Small intestine (tissue), 7 donors: ENCODE measurements at regions not wholly inside any gene's neighbourhood (a gene's known extent, or its start where the extent isn't known, plus 50 kb on each side); places are given as distances from the start of the nearest gene placed in this dataset.

Source experiments
- DNase-seq, 2 donors: peaks; one replicate each; pipeline versions ENCODE4 v3.0.0 to v3.0.0-alpha.2; 2013
- FAIRE-seq: peaks from 2 replicates; lab custom pipeline; 2012; peaks lifted over from hg19 to GRCh38; lab: Jason Lieb, UNC
- H3K27ac ChIP-seq, 3 donors: one replicate each; pipeline ENCODE4 v1.5.1; 2013; ENCODE audit warnings: low read length in 2 of 3, mild to moderate bottlenecking in 2 of 3, control low read depth in 1 of 3, inconsistent platforms in 1 of 3, low read depth in 1 of 3, moderate library complexity in 1 of 3
- H3K27me3 ChIP-seq, 3 donors: one replicate each; pipeline ENCODE4 v1.6.1; 2013; ENCODE audit warnings: low read length in 3 of 3, inconsistent platforms in 1 of 3; ENCODE audit not compliant: control insufficient read depth in 3 of 3, insufficient read depth in 3 of 3
- H3K36me3 ChIP-seq, 3 donors: one replicate each; pipeline ENCODE4 v1.6.1; 2013; ENCODE audit warnings: low read length in 3 of 3, inconsistent platforms in 1 of 3, low read depth in 1 of 3, mild to moderate bottlenecking in 1 of 3, moderate library complexity in 1 of 3; ENCODE audit not compliant: control insufficient read depth in 3 of 3, insufficient read depth in 2 of 3
- H3K4me1 ChIP-seq, 3 donors: one replicate each; pipeline ENCODE4 v1.6.1; 2013; ENCODE audit warnings: low read length in 2 of 3, inconsistent platforms in 1 of 3, low read depth in 1 of 3, mild to moderate bottlenecking in 1 of 3, moderate library complexity in 1 of 3; ENCODE audit not compliant: control insufficient read depth in 3 of 3, insufficient read depth in 2 of 3
- H3K4me3 ChIP-seq, 3 donors: one replicate each; pipeline ENCODE4 v1.5.1; 2013; ENCODE audit warnings: low read length in 3 of 3, control low read depth in 1 of 3, inconsistent platforms in 1 of 3, low read depth in 1 of 3, mild to moderate bottlenecking in 1 of 3, moderate library complexity in 1 of 3
- H3K9me3 ChIP-seq, 2 donors: one replicate each; pipeline ENCODE4 v1.6.1; 2013; ENCODE audit warnings: low read depth in 1 of 2, low read length in 1 of 2; ENCODE audit not compliant: control insufficient read depth in 2 of 2, insufficient read depth in 1 of 2
- WGBS, 3 donors: extraction: QIAGEN DNeasy Blood & Tissue Kit; methylation state at CpG; one replicate each; pipeline ENCODE4 v1.1.7; 2013; 5-methylcytosine and 5-hydroxymethylcytosine counted together
- donor health status: healthy with polysubstance abuse.
- donor health status: control.
- donor health status: control.
- donor health status: Bipolar disorder and iron deficiency.
- donor health status: healthy.

DNA sequence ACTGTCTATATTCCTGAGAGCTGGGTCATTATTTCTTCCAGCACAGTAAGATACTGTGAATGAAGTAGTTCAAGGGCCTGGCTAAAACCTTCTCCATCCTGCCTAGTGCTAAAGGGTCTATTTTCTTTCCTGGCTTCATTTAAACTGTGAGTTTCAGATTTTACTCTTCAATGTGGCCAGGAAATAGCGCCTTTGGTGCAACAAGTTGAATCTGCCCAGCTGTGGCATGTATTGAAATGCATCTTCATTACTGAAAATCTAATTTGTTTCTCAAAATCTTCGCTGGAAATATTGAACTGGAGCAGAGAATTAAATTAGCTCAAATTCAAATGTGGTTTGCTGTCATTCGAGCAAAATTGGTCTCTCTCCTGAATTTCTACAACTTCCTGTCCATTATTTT lies 114.6 kb upstream of the KCNG1 start:
- DNase-seq, result no peak
- no peak for FAIRE-seq
- H3K36me3 ChIP-seq, result no peaks in the 10 kb centered on the region
- peaks cover 0 to 53% (median 4%) of the 10 kb centered on the region in 3 donors for H3K4me1 ChIP-seq
- H3K4me3 ChIP-seq, result no peak overlapping the region
- peak overlapping the region in 1 of 3 donors; percentile 92 for H3K27ac ChIP-seq
- H3K9me3 ChIP-seq, result no peaks in the 10 kb centered on the region
- WGBS, 3 donors, result 80 to 88% (median 87%) methylated on average over 3 of the region's 3 CpGs
- H3K27me3 ChIP-seq, result no peaks in the 10 kb centered on the region

DNA sequence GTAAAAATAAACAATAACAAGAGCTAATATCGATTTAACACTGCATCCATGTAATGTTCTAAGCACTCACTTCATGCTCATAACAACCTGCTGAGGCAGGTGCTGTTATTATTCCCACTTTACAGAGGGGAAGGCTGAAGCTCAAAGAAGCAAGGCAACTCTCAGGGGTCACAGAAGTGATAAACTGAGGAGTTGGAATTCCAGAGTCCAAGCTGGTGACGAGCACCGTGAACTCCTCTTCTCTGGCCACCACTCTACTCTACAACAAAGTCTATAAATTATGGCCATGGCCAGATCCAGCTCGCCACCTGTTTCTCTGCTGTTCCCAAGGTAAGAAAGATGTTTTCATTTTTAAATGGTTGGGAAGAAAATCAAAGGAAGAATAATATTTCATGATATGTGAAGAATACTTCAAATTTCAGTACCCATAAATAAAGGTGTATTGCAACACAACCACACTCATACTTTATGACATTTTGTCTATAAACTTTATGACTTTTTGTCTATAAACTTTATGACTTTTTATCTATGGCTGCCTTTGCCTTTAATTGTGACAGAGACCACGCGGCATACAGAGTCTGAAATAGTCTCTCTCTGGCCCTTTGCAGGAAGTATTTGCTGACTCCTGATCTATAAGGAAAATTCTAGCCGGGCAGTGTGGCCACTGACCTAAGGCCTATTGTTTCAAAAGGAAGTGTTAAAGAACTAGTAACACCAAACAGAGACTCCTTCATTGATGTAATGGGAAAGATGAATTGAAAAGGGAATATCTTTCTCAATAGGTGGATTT lies 113.2 kb upstream of the KCNG1 start:
- Histone ChIP-seq H3K9me3 (no peaks in the 10 kb centered on the region), H3K4me3 (no peak overlapping the region), H3K4me1 (peaks cover 0 to 57% (median 4%) of the 10 kb centered on the region in 3 donors), H3K27me3 (no peaks in the 10 kb centered on the region), H3K27ac (peak overlapping the region; percentile 69 to 92 (median 70)), H3K36me3 (no peaks in the 10 kb centered on the region)
- WGBS, 3 donors, result 17 to 55% (median 35%) methylated on average over 7 of the region's 7 CpGs
- FAIRE-seq (peak; percentile 53), DNase-seq (peak; percentile 90 to 94)

DNA sequence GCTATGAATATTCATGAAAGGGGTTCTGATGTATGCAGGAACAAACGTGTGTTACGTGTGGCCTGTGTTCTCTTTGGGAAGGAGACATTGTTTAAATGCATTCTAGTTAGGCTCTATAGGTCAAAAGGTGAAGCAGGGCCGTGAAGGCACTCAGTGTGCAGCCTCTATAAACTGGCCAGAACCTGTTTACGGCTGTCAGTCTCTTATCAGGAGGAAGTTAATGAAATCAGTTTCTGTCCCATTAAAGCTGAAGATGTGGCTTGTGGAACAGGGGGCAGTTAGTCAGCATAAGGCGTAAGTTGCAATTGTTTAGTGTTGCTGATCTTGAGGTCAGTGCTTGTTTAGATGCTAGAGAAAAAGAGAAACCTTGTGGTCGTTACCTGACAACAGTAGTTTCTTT lies 111.5 kb upstream of the KCNG1 start:
- FAIRE-seq, result no peak
- Histone ChIP-seq H3K27me3 (no peaks in the 10 kb centered on the region), H3K9me3 (no peaks in the 10 kb centered on the region), H3K27ac (peak overlapping the region in 1 of 3 donors; percentile 92), H3K4me1 (peaks cover 0 to 58% (median 4%) of the 10 kb centered on the region in 3 donors), H3K4me3 (no peak overlapping the region), H3K36me3 (no peaks in the 10 kb centered on the region)
- WGBS, 3 donors, result 38 to 57% (median 52%) methylated on average over 6 of the region's 6 CpGs
- DNase-seq, result peak; percentile 48 to 65

DNA sequence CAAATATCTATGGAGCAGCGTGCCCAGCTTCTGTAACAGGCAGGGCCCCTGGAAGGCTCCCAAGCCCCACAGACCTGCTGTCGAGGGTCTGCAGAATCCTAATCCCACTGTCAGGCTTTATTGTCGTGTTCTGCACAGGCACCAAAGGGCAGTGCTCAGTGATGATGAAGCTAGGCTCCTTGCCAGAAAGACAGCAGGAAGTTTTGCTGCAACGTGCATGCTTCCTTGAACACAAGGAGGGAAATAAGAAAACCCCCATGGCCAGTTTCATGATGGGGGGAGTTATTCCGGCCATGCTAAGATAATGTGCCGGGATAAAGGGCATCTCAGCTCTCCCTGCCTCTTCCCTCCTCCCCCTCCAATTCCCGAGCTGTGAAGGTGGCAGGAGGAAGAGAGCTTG lies 109.4 kb upstream of the KCNG1 start:
- H3K9me3 ChIP-seq, result no peaks in the 10 kb centered on the region
- 6 to 17% (median 13%) methylated on average over 7 of the region's 7 CpGs for WGBS, 3 donors
- FAIRE-seq, result no peak
- H3K27me3 ChIP-seq, result no peaks in the 10 kb centered on the region
- H3K4me3 ChIP-seq, result no peak overlapping the region
- H3K27ac ChIP-seq, result peak overlapping the region in 2 of 3 donors; percentile 27 to 45
- DNase-seq, result peak; percentile 62 to 82
- no peaks in the 10 kb centered on the region for H3K36me3 ChIP-seq
- peaks cover 0 to 57% (median 1%) of the 10 kb centered on the region in 3 donors for H3K4me1 ChIP-seq

DNA sequence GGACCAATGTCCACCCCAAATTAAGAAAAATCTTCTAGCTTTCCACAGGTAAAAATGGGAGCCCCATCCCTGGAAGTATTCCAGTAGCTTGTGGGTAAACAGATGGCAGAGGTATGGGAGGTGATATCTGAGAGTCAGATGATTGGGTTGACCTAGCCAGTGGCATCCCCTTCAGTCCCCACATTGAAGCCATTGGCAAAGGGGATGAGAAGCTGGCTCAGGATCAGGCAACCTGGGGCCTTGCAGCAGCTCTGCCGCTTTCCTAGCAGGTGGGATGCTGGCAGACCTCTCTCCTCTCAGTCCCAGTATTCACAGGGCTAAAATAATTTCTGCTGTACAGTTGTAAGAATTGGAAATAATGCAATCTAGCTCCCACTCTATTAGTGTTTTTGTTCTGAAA lies 108.9 kb upstream of the KCNG1 start:
- FAIRE-seq (no peak), DNase-seq (no peak)
- H3K9me3 ChIP-seq, result no peaks in the 10 kb centered on the region
- H3K27ac ChIP-seq, result no peak overlapping the region
- no peaks in the 10 kb centered on the region for H3K27me3 ChIP-seq
- H3K36me3 ChIP-seq, result no peaks in the 10 kb centered on the region
- peaks cover 0 to 52% (median 1%) of the 10 kb centered on the region in 3 donors for H3K4me1 ChIP-seq
- H3K4me3 ChIP-seq, result no peak overlapping the region
- WGBS, 3 donors, result 94 to 100% (median 95%) methylated on average over 1 of the region's 1 CpG

DNA sequence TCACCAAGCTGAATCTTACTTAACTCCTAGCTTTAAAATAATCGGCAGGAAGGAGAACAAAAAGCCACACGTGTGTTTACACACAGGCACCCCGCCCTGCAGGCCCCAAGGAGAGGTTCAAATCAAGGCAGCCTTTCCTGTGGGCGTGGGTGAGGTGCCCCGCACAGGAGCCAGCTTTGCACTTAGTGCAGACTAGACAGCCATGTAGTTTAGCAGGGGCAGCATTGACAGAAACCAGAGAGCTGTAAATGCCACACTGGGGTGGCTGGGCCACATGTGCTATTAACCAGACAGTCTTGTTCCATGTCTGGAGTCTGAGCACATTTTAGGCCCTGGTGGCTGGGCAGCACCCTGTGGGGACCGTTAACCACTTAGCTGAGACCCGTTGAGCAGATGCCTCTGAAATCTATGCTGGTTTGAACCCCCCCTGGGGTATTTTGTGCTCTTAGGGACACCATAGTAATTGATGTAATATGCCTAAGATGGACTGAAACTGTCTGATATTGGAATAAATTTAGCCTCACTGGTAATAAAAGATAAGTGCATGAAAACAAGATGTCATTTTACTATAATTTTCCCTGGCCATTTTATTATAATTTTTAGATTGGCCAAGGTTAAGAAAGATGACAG lies 106.4 kb upstream of the KCNG1 start:
- Histone ChIP-seq H3K36me3 (no peaks in the 10 kb centered on the region), H3K9me3 (no peaks in the 10 kb centered on the region), H3K4me1 (peaks cover 0 to 47% (median 1%) of the 10 kb centered on the region in 3 donors), H3K27me3 (no peaks in the 10 kb centered on the region), H3K4me3 (no peak overlapping the region), H3K27ac (peak overlapping the region in 1 of 3 donors; percentile 12)
- DNase-seq, result peak; percentile 43 to 66
- no peak for FAIRE-seq
- WGBS, 3 donors, result 19 to 44% (median 19%) methylated on average over 7 of the region's 7 CpGs

DNA sequence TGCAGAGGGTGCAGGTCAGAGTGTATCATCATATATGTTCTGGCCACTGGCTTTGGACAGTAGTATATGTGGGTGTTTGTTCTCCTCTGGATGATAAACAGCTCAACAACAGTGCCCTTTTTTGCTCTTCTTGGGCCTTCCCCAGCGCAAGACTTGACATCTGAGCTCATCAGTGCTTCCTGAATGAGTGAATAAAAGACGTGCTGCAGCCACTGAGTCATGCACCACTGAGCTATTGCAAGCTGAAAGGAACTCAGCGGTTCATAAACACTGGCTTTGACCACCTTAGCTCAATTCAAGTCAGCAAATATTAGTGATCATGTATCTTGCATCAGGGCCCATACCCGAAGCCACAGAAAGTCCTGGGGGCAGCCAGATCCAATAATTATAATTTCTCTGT lies 105.3 kb upstream of the KCNG1 start:
- FAIRE-seq (no peak), DNase-seq (no peak)
- WGBS, 3 donors, result 64 to 74% (median 67%) methylated on average over 4 of the region's 4 CpGs
- peaks cover 0 to 42% (median 0%) of the 10 kb centered on the region in 3 donors for H3K4me1 ChIP-seq
- H3K4me3 ChIP-seq, result no peak overlapping the region
- no peaks in the 10 kb centered on the region for H3K27me3 ChIP-seq
- no peaks in the 10 kb centered on the region for H3K9me3 ChIP-seq
- no peaks in the 10 kb centered on the region for H3K36me3 ChIP-seq
- H3K27ac ChIP-seq, result no peak overlapping the region

DNA sequence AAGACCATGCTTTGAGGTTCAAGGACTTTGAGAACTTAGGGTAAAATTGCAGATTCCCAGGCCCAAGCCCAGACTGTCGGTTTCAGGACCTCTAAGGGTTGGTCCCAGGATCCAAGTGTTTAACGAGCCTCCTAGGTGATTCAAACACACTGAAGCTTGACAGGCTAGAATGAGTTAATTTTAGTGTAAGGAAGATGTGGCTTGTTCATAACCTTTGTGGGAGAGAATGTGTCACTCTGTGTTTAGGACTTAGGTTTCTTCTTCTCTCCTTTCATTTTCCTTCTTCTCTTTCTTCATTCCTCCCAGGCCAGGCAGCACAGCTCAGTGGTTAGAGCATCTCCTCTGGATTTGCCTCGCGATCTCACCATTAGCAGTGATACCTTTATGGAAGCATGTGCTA lies 104.8 kb upstream of the KCNG1 start:
- FAIRE-seq (no peak), DNase-seq (no peak)
- Histone ChIP-seq H3K36me3 (no peaks in the 10 kb centered on the region), H3K9me3 (no peaks in the 10 kb centered on the region), H3K27ac (no peak overlapping the region), H3K27me3 (no peaks in the 10 kb centered on the region), H3K4me3 (no peak overlapping the region), H3K4me1 (peaks cover 0 to 37% (median 0%) of the 10 kb centered on the region in 3 donors)
- WGBS, 3 donors, result 65 to 89% (median 77%) methylated on average over 4 of the region's 4 CpGs
